ENCODE measurements at regions not wholly inside any gene's neighbourhood (a gene's known extent, or its start where the extent isn't known, plus 50 kb on each side); places are given as distances from the start of the nearest gene placed in this dataset.

DNA sequence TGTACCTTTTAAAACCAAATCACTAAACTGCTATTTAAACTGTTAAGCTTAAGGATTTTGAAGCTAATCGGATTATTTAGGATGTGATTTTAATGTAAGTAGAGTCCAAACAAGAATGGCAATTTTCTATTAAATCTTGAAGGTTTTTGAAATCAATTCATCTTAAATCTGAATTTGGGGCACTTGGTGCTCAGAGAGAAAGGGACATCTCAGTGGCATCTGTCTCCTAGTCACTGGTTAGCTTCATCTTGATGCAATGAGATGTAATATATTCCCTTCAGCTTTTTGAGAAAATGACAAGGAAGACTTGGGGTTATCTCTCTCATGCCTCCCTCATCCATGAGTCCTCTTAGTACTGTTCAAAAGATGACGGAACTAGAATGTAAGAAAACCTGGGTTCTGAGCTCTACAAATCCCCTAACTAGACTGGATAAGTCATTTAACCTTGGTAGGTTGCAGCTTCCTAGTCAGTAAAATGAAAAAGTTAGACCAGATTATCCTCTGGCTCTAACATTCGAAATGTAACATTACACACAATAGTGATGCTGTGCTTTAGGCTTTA, 198.5 kb upstream of the NEBL start (continued):
- TF ChIP-seq ATF3 (IDR thresholded peaks at IDR 0.05; ENCODE audit: insufficient read depth, low read depth, low read length), result no peak
- no peak for TF ChIP-seq CBX5 (IDR thresholded peaks at IDR 0.05; ENCODE audit: low read depth, low read length)
- no peak for TF ChIP-seq RNF2 (IDR thresholded peaks at IDR 0.05; ENCODE audit: borderline replicate concordance, low read depth, low read length, missing control alignments, poor library complexity, severe bottlenecking)
- no peak for TF ChIP-seq POLR2A (IDR thresholded peaks at IDR 0.05; ENCODE audit: control extremely low read depth in 1 of 2, low read depth in 2 of 2, low read length in 2 of 2)
